Caki2 (cell line): ENCODE measurements at regions not wholly inside any gene's neighbourhood (a gene's known extent, or its start where the extent isn't known, plus 50 kb on each side); places are given as distances from the start of the nearest gene placed in this dataset.

Experiments used
- DNase-seq: peaks from one replicate; pipeline ENCODE4 v3.0.0-alpha.2; 2015; ENCODE audit warnings: low read depth
- in situ Hi-C: cut with HindIII; loops from 2 replicates; pipeline ENCODE4 v1.10.0; 2016; ENCODE audit warnings: low sequenced_read_pairs, low pct_unique_long_range_greater_than_20kb, mixed read lengths

DNA sequence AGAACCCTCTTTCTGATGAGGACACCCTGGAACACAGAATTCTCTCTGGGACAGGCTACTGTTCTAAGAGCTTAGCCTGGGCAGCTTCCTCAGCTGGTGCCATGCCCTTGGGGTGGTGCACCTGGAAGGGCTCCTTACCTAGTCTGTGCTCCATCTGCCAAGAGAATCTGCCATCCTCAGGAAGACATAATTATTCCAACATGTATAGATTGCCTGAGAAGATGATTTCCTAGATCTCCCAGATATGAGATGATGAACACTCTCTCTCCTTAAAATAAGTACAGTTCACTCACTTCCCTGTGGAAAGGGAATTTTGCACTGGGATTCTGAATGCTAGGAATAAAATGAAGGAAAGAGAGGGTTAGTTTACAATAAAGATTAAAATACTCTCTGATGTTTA is 87.6 kb downstream of the NENF start:
- DNase-seq: no peak
- in situ Hi-C loops: no loop called here

DNA sequence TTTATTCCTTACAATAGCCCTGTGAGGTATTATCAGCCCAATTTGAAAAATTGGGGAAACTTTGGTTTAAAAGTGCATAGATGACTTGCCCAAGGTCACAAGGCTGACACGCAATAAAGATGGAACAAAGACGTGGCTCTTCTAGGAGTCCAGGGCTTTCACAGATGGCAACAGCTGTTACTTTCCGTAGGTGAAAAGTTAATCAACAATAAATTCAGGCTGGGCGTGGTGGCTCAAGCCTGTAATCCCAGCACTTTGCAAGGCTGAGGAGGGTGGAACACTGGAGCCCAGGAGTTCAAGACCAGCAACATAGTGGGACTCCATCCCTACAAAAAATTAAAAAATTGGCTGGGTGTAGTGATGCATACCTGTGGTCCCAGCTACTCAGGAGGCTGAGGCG is 87.8 kb upstream of the ATF3 start:
- DNase-seq: no peak
- in situ Hi-C loops: no loop called here

DNA sequence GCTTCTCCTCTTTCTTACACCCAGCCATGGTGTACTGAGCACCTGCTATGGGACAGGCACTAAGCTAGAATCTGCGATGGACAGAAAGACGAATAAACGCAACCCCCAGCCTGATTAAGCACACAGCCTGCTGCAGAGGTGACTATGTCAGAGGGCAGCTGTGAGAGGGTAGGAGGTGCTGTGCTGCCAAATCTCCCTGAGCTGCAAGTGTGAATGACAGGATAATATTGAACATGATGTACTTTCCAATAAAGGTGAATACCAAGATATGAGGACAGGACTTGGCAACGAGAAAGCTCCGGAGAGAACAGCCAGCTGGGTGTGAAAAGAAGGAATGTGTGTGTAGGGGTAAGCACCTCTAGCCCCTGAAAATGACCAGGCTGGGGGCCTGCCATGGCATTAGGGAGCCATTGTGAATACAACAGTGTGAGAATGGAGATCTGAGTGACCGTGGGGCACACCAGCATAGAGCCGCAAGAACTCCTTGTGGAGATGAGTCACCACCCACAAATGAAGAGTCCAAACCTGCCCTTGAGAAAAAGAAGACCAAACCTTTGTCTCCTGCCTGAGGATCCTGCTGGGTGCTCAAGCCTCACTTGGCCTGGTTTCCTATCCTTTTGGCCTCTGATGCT is 83.0 kb upstream of the ATF3 start:
- DNase-seq: no peak
- in situ Hi-C loops: no loop called here

DNA sequence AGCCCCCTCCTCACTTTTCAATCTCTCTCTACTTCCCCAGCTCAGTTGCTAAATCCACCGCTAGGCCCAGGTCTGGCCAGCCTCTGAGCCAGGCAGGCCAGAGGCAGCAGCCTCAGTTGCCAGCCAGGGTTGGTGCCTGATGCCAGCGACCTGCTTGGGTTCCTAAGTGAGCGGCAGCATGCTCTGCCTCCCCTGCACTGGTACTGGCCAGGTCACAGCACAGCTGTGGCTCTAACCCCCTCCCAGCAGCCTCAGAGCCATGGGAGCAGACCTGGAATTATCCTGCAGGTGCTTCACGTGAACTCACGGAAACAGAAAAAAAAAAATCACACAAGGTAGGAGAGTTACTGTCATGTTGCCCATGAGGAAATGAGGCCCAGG is 82.5 kb upstream of the ATF3 start:
- no peak for DNase-seq
- in situ Hi-C loops: no loop called here

DNA sequence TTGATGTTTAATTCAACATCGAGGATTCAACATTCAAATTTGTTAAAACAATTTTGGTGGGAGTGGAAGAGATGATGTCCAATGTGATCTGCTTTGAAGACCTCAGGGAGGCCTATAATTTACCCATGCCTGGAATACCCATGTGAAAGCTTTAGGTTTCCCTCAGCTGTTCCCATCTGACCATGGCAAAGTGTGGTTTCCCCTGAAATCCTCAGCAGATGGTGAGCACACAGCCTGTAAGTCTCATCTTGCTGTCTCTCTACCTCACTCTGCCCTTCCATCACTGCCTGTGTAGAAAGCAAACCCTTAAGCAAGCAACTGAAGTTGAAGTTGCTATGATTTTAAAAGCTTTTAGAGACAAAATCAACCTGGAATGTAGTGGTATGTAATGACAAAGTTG is 80.1 kb upstream of the ATF3 start:
- DNase-seq: no peak
- in situ Hi-C loops: no loop called here

DNA sequence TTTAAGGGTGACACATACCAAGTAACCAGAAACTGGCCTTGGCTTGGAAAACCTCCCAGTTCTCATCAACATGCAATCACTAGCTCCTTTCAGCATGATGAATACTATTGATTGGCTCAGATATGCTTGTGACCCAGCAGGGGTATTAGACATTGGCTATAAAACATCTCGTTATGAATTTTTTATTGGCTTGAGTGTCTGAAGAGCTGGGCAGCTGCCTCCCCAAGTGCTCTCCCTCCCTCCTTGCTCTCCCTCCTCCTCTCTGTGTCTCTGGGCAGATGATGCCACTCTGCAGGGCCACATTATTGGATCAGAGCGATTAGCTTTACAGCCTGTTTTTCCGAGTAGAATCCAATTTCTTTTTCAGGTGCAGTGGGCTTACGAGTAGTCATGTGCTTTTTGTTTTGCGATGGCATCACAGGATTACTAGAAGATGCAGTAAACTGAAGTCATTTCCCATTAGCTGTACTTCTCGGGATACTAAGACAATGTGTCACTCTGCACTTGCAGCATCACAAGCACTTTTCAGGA is 79.3 kb upstream of the ATF3 start:
- DNase-seq: no peak

DNA sequence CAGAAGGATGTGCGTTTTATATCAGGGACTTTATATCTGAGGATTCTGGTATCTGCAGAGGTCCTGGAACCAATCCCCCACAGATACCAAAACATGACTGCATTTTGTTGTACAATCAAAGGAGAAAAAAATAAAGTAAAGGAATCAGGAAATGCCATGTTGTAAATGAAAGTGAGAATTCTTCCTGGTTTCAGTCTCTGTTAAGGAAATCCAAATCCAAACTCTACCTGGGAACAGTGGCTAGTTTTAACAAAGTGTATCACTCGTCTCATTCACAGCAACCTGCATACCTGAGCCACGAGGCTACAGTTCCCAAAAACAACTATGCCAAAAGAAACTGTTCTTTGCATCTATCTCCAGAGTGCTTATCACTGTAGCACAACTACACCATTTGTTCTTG is 77.3 kb upstream of the ATF3 start:
- in situ Hi-C loops: no loop called here
- no peak for DNase-seq

More for the DNA sequence above, 79.3 kb upstream of the ATF3 start:
- in situ Hi-C loops: no loop called here

DNA sequence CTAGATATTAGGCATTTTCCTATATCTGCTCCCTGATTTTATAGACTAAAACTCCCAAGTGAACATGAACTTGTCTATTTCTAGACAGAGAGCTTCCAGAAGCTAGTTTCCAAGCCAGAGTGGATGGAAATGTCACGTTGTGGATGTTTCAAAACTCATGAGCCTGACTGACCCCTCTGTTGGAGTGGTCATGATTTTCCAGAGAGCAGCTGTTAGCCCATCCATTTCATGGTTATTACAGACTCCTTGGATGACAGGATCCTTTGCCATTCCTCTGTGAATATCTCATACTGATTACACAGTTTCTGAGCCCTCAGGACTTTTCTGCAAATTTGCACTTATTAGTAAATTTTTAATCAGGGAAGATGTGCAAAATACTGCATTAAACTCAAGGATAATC is 76.8 kb upstream of the ATF3 start:
- no peak for DNase-seq
- in situ Hi-C loops: no loop called here

DNA sequence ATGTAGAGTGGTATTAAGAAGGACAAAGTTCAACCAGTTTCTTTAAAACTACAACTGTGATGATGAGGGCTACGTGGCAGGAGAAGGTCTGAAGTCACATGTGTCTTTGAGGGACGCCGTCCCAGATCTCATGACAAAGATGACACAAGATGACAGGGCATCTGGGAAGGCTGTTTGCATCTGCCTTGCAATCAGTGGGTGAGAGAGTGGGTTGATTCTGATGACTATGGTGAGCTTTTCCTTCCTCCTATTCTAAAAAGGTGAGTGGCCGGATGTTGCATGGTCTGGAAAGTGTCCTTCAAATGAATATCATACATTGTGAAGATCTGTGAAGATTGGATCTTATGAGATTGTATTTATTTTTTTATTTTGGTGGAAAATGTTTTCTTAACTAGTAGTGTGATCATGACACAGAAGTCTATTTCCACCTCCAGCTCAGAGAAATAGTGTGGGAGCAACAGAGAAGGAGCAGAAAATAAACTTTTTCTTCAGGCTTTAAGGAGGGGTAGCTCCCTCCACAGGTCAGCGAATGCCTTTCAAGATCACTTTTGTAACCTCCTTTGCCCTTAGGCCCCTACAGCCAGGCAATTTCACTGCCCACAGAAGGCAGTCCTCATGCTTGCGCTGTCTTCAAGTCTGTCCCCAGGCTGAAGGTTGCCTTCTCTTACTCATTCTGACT is 76.0 kb upstream of the ATF3 start:
- no peak for DNase-seq
- in situ Hi-C loops: no loop called here

DNA sequence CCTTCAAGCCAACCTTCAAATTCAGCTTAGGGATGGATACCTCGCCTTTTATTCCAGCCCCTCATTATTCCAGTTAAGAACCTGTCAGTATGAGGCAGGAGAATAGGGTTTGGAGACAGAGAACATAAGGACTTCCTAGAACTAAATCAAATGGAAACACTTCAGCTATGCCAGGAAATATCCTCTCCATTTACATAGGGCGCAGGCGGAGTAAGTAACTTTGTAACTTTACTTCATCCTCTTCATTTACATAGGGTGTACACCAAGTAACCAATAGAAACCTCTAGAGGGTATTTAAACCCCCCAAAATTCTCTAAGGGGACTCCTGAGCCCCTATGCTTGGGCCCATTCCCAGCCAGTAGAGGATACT is 75.4 kb upstream of the ATF3 start:
- in situ Hi-C loops: no loop called here
- no peak for DNase-seq

DNA sequence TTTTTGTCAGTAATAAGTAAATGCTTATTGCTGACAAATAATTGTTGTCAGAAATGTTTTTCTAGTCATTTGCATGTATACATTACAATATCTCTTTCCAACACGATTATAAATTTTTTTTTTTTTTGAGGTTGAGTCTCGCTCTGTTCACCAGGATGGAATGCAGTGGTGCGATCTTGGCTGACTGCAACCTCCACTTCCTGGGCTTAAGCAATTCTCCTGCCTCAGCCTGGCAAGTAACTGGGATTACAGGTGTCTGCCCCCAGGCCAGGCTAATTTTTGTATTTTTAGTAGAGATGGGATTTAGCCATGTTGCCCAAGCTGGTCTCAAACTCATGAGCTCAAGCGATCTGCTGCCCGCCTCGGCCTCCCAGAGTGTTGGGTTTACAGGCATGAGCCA is 72.0 kb upstream of the ATF3 start:
- no peak for DNase-seq
- in situ Hi-C loops: no loop called here

DNA sequence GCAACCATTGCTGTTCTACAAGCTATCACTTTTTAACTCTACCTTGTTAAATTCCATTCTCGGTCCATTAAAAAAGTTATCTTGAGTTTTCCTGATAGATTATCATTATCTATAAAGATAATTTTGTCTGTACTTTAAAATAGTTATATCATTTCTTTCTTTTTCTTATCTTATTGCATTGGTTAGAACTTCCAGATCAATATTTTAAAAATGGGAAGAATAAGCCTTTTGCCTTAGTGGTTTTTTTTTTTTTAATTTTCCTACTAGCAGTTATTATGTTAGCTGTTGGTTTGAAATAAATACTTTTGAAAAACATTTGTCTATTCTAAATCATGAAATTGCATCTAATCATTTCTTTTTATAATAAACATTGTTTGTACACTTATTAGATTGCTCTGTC is 71.0 kb upstream of the ATF3 start:
- no peak for DNase-seq
- in situ Hi-C loops: no loop called here

DNA sequence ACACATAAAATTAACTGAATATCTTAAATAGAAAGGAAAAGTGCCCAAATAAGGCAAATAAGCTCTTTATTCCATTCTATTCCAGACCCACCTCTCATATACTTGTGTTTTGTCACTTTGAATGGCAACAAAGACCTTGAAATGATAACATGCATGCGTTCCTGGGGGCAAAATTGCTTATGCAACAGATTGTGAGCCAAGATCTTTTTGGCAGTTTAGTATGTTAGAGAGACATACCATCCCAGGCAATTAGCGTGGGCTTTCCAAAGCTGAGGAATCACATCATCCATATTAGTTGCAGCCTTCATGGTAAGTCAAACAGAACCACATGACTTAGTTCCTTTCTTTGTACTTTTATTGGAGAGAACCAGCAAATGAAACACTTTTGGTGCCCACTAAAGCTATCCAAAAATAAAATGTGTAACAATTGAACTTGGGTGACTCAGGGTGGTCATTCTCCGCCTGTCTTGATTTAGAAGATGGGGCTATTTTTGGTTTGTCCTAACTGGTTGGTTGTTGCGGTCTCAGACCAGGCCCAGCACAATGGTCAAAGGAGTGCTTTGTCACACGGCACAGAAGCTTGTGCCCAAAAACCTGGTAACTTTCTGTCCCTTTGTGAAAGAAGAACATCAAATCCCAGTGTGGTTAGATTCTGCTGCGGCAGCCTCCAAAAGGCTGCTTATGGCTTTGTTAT is 68.7 kb upstream of the ATF3 start:
- no peak for DNase-seq
- in situ Hi-C loops: no loop called here

DNA sequence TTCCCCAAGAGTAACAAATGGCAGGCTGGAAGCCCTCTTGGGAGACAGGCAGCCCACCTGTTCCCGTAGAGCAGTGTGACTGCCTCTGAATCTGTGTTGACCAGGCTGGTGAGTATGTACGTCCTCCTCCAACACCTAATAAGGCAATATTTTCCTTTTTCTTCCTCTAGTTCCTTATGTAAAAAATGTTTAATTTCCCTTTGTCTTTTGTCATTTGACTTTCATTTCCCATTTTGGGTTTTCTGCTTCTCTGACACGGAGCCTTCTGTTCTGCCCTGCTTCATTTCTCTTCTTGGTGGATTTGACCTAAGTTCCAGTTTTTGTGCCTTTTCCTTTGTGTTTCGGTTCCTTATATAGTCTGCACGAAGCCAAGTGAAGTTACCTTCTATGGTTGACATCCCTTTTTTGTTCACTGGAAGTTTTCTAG is 65.8 kb upstream of the ATF3 start:
- no peak for DNase-seq
- in situ Hi-C loops: no loop called here

DNA sequence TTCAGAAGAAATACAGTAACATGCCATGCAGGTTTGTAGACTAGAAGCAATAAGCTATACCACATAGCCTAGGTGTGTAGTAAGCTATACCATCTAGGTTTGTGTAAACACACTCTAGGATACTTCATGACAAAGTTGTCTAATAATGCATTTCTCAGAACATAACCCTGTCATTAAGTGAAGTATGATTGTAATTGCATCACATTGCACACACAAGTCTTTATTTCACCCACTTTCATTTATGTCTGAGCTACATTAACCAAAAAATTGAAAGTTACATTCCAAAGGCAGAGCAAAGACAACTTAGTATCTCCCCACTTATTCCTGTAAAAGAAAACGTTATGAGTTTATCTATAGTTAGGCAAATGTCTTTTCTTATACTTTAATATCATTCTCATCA is 64.5 kb upstream of the ATF3 start:
- no peak for DNase-seq
- in situ Hi-C loops: no loop called here

DNA sequence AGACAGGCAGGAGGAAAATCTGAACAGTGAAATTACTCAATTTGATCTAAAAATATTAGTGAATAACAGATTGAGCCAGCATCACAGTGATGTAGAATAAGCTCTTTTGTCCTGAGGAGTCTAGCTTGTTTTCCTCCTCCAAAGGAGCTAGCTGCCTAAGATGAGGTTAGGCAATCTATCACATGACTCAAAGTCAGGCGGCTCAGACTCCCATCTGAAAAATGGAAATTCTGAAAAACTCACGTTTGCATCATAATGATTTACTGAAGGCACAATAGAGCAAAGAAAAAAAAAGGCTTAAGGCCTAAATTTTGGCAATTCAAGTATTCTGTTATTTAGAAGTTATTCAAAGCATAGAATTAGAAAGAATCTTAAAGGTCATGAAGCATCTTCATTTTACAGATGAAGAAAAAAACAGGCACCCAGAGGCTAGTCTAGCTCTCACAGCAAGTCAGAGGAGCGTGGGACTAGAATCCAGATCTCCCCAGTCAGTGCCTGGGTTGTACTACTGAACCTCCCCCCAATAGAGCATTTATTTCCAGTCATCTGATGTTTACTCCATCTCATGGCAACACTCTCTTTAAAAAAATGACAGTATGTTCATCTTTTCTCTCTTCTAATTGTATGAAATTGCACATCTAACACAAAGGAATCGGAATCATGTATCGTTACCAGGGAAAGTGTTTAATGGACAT is 62.5 kb upstream of the ATF3 start:
- DNase-seq: no peak
- in situ Hi-C loops: no loop called here

DNA sequence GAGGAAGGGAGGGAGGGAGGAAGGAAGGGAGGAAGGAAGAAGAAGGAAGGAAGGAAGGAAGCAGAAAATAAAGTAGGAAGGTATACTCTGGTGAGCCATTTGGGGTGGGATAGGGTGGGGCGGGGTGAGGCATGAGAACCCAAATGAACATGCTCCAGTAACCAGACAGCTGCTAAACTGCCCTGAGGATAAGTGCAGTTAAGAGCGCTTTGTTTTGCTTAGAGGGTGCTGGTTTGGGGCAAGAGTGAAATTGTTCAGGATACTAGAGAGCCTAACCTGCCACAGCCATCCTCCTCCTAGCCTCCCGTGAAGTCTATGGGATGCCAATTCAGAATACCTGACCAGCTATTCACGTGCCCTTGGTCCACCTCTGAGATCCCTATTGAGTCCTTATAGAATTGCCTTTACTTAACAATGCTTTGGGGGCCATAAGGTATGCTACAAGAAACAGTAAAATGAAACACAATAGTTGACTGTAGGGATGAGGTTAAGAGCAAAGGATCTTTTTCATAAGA is 59.0 kb upstream of the ATF3 start:
- no peak for DNase-seq
- in situ Hi-C loops: no loop called here

DNA sequence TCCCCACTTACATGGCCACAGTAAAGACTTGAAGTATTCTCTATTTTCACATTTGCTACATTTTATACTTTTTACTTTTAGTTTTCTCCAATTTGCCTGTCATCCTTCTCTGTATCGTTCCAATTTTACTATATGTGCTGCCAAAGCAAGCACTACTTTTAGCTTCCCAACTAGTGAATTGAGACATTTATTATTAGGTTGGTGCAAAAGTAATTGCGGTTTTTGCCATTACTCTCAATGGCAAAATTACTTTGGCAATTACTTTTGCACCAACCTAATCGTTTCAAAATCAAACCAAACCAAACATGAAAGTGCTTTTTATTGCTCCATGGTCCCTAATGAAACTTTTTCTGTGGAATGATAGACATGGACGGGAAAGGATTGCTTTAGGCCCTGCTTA is 56.6 kb upstream of the ATF3 start:
- no peak for DNase-seq
- in situ Hi-C loops: no loop called here

DNA sequence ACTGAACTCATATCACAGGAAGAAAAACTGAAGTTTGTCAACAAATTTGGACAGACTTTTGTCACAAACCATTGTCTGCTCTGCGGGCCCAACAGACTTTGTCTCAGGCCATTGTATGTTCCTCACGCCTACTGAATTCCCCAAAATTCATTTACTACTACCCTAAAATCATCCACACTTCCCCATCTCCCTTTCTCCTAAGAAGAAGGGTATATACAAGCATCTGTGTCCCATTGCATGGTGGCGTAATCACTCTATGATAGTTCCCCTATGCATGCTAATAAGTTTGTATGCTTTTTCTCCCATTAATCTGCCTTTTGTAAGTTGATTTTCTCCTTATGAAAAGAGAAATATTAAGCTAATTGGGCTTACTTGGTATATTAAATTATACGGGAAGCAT is 54.9 kb upstream of the ATF3 start:
- no peak for DNase-seq

More for the DNA sequence above, 54.9 kb upstream of the ATF3 start:
- in situ Hi-C loops: no loop called here
